ENCODE measurements at regions not wholly inside any gene's neighbourhood (a gene's known extent, or its start where the extent isn't known, plus 50 kb on each side); places are given as distances from the start of the nearest gene placed in this dataset.
"Not testable (repeated sequence)": the region's sequence is repeated elsewhere in the genome, so short reads cannot be mapped to it uniquely, and the experiment has no call there.

GRCh38 chr14:71765505-71765904 is 166.7 kb upstream of the RGS6 start:
- no peak for TF ChIP-seq EZH2 (IDR thresholded peaks at IDR 0.05; ENCODE audit: borderline replicate concordance, insufficient read depth, low read length, poor library complexity, severe bottlenecking)
- TF ChIP-seq, protein P1, sequence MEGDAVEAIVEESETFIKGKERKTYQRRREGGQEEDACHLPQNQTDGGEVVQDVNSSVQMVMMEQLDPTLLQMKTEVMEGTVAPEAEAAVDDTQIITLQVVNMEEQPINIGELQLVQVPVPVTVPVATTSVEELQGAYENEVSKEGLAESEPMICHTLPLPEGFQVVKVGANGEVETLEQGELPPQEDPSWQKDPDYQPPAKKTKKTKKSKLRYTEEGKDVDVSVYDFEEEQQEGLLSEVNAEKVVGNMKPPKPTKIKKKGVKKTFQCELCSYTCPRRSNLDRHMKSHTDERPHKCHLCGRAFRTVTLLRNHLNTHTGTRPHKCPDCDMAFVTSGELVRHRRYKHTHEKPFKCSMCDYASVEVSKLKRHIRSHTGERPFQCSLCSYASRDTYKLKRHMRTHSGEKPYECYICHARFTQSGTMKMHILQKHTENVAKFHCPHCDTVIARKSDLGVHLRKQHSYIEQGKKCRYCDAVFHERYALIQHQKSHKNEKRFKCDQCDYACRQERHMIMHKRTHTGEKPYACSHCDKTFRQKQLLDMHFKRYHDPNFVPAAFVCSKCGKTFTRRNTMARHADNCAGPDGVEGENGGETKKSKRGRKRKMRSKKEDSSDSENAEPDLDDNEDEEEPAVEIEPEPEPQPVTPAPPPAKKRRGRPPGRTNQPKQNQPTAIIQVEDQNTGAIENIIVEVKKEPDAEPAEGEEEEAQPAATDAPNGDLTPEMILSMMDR (IDR thresholded peaks at IDR 0.05; ENCODE audit: poor library complexity, severe bottlenecking): no peak
- TF ChIP-seq TAF1 (IDR thresholded peaks at IDR 0.05; ENCODE audit: low read depth): no peak
- TF ChIP-seq RAD21 (conservative IDR thresholded peaks at IDR 0.05): no peak
- TF ChIP-seq POLR2AphosphoS5 (IDR thresholded peaks at IDR 0.05): no peak
- TF ChIP-seq MXI1 (conservative IDR thresholded peaks at IDR 0.05; ENCODE audit: poor library complexity, severe bottlenecking): no peak
- no peaks in the 10 kb centered on the region for H4K20me1 ChIP-seq (ENCODE audit: insufficient read depth)
- no peak overlapping the region for H2AFZ ChIP-seq (ENCODE audit: low read depth, low read length)
- no peaks in the 10 kb centered on the region for H3K36me3 ChIP-seq (ENCODE audit: insufficient read depth, low read length)
- no peak overlapping the region for H3K9ac ChIP-seq (ENCODE audit: low read length)
- H3K27ac ChIP-seq (ENCODE audit: low read length): no peak overlapping the region
- H3K27me3 ChIP-seq (ENCODE audit: insufficient read depth, low read depth, low read length): no peaks in the 10 kb centered on the region
- no peaks in the 10 kb centered on the region for H3K9me2 ChIP-seq (ENCODE audit: insufficient read depth, low read length)
- H3F3A ChIP-seq (ENCODE audit: insufficient read depth, low read length, poor library complexity, severe bottlenecking): no peaks in the 10 kb centered on the region
- no peak overlapping the region for H3K4me2 ChIP-seq (ENCODE audit: low read length)
- H3K4me3 ChIP-seq (ENCODE audit: low read length): no peak overlapping the region
- H3K79me2 ChIP-seq (replicated peaks; ENCODE audit: insufficient read depth, low read length): no peaks in the 10 kb centered on the region
- peaks cover 6% of the 10 kb centered on the region for H3K9me3 ChIP-seq (ENCODE audit: low read length)

DNA sequence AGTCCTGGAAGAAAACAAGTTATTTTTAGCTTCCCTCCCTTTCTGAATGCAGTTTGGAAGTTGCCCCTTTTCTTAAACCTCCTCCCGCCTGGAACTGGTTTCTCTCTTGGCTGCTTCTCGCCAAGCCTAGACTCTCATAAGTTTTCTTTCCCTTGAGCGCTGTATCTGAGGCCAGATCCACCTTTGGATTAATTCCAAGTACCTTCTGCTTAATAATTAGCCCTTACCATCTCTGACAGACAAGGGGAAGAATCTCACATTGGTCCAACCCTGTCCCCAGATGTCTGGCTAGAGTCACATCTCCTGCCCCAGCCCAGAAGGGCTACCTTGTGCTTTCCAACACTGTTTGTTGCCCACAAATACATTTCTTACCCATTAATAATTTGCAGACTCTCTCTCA is 161.8 kb upstream of the RGS6 start:
- TF ChIP-seq SMC3 (conservative IDR thresholded peaks at IDR 0.05; ENCODE audit: poor library complexity) (no peak), RAD21 (conservative IDR thresholded peaks at IDR 0.05) (no peak), POLR2AphosphoS5 (IDR thresholded peaks at IDR 0.05) (no peak), MXI1 (conservative IDR thresholded peaks at IDR 0.05; ENCODE audit: poor library complexity, severe bottlenecking) (no peak), TAF1 (IDR thresholded peaks at IDR 0.05; ENCODE audit: low read depth) (no peak)
- TF ChIP-seq, protein P1 (IDR thresholded peaks at IDR 0.05; ENCODE audit: poor library complexity, severe bottlenecking): no peak
- no peaks in the 10 kb centered on the region for H3K36me3 ChIP-seq (ENCODE audit: insufficient read depth, low read length)
- no peak overlapping the region for H3K4me3 ChIP-seq (ENCODE audit: low read length)
- no peaks in the 10 kb centered on the region for H3F3A ChIP-seq (ENCODE audit: insufficient read depth, low read length, poor library complexity, severe bottlenecking)
- H3K9me3 ChIP-seq (ENCODE audit: low read length): no peaks in the 10 kb centered on the region
- no peaks in the 10 kb centered on the region for H4K20me1 ChIP-seq (ENCODE audit: insufficient read depth)
- no peak overlapping the region for H3K4me2 ChIP-seq (ENCODE audit: low read length)
- H3K79me2 ChIP-seq (replicated peaks; ENCODE audit: insufficient read depth, low read length): no peaks in the 10 kb centered on the region
- H3K27me3 ChIP-seq (ENCODE audit: insufficient read depth, low read depth, low read length): no peaks in the 10 kb centered on the region
- H2AFZ ChIP-seq (ENCODE audit: low read depth, low read length): no peak overlapping the region
- H3K9ac ChIP-seq (ENCODE audit: low read length): no peak overlapping the region
- no peaks in the 10 kb centered on the region for H3K9me2 ChIP-seq (ENCODE audit: insufficient read depth, low read length)
- no peak overlapping the region for H3K27ac ChIP-seq (ENCODE audit: low read length)

DNA sequence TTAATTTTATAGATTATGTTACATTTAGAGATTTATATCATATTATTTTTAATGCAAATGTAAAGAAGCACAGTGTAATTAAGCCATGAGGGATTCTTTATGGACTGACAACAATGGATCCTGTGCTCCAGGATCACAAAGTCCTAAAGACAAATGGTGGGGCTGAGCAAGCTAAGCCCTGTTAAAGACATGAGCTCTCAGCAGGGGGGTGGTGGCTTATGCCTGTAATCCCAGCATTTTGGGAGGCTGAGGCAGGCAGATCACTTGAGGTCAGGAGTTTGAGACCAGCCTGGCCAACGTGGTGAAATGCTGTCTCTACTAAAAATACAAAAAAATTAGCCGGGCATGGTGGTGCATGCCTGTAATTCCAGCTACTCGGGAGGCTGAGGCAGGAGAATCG is 160.8 kb upstream of the RGS6 start:
- not testable (repeated sequence) for H3K9me3 ChIP-seq (ENCODE audit: low read length); H4K20me1 ChIP-seq (ENCODE audit: insufficient read depth); H3K27me3 ChIP-seq (ENCODE audit: insufficient read depth, low read depth, low read length); H3K4me2 ChIP-seq (ENCODE audit: low read length); H3K27ac ChIP-seq (ENCODE audit: low read length); H3K4me3 ChIP-seq (ENCODE audit: low read length); H3K9ac ChIP-seq (ENCODE audit: low read length); H3F3A ChIP-seq (ENCODE audit: insufficient read depth, low read length, poor library complexity, severe bottlenecking); H2AFZ ChIP-seq (ENCODE audit: low read depth, low read length); H3K79me2 ChIP-seq (replicated peaks; ENCODE audit: insufficient read depth, low read length); H3K9me2 ChIP-seq (ENCODE audit: insufficient read depth, low read length); H3K36me3 ChIP-seq (ENCODE audit: insufficient read depth, low read length)

DNA sequence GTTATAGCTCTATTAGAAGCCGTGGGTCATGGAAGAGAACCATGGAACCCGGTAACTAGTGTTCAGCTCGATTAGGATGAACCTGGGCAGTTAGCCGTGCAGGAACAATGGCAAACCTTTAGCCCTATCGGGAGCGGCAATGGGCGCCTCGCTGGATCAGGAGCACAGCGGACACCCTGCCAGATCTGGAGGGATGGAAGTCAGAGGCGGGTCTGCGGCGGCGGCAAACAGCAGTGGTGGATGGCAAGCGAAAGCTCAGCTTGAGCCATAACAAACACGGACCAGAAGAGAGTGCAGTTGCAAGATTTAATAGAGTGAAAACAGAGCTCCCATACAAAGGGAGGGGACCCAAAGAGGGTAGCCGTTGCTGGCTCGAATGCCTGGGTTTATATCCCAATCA is 160.2 kb upstream of the RGS6 start:
- not testable (repeated sequence) for H3K27ac ChIP-seq (ENCODE audit: low read length); H3K4me2 ChIP-seq (ENCODE audit: low read length); H3K27me3 ChIP-seq (ENCODE audit: insufficient read depth, low read depth, low read length); H3K4me3 ChIP-seq (ENCODE audit: low read length); H3K9me3 ChIP-seq (ENCODE audit: low read length); H3K9me2 ChIP-seq (ENCODE audit: insufficient read depth, low read length); H3F3A ChIP-seq (ENCODE audit: insufficient read depth, low read length, poor library complexity, severe bottlenecking); H2AFZ ChIP-seq (ENCODE audit: low read depth, low read length); H3K9ac ChIP-seq (ENCODE audit: low read length); H3K79me2 ChIP-seq (replicated peaks; ENCODE audit: insufficient read depth, low read length); H4K20me1 ChIP-seq (ENCODE audit: insufficient read depth); H3K36me3 ChIP-seq (ENCODE audit: insufficient read depth, low read length)
